HG03097 (cell line): ENCODE measurements at regions not wholly inside any gene's neighbourhood (a gene's known extent, or its start where the extent isn't known, plus 50 kb on each side); places are given as distances from the start of the nearest gene placed in this dataset.
A peak's percentile ranks its signal among the peaks of the same experiment; 100 is the strongest.
"Not testable (repeated sequence)": the region's sequence is repeated elsewhere in the genome, so short reads cannot be mapped to it uniquely, and the experiment has no call there.

ENCODE experiments used
- ATAC-seq: cut with Tn5 transposase; IDR thresholded peaks from one replicate; pipeline ENCODE4 v1.9.1; 2021; ENCODE audit not compliant: unreplicated experiment, low FRiP score

DNA sequence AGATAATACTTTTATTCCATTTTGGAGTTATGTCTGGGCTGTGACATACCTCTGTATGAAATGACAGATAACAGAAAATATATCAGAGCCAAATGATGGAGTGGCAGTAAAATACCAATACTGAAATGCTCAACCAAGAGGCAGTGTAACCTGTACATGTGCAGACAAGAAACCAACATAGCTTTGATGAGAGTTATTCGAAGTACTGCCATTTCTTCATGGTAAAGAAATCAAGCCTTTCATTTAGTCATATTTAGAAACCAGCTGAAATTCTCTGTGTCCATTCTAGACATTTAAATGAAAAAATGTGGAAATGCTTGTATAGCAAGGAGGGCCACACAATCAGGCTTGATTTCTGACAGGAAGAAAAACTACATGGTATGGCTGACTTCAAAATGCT, 127.1 kb upstream of the PTPRZ1 start:
- no peak for ATAC-seq

- ATAC-seq: no peak
Observed at GRCh38 chr7:121744877-121745276, 128.1 kb upstream of the PTPRZ1 start.

DNA sequence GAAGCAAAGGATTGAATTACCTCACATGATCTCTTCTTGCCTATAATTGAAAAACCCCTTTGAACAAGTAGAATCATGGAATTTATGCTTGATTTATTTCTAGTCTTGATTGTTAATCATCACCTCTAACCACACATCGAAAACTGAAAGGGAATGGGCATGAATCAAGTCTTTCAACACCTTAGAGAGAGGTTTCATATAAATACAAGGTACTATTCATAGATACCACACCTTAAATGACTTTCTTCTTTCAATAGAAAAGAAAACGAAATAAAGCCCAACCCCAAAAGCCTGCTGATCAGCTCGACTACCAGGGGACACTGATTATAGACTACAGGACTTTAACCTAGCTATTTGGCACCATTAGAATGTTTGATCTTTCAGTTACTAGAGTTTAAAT, 128.6 kb upstream of the PTPRZ1 start:
- ATAC-seq: peak; percentile 67

GRCh38 chr7:121741896-121742295, 131.1 kb upstream of the PTPRZ1 start:
- no peak for ATAC-seq

DNA sequence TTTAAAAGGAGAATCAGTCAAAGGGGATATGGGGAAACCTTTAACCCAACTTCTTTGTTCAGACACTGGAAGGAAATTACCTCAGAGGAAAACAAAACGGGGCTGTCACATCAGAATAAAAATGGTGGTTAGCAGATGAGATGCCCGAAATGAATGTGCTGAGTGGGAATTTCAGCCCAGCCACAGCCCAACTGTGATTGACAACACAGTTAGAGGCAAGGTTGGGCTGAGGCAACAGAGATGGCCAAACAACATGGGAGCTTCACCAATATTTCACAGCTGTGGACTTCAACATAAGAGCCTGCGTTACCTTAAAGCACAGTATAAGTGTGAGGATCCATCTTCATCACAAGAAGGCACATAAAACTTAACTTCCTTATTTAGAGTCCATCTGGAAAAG, 133.5 kb upstream of the PTPRZ1 start:
- no peak for ATAC-seq

- no peak for ATAC-seq
Observed at GRCh38 chr7:121730869-121731268, 142.1 kb upstream of the PTPRZ1 start.

- ATAC-seq: no peak
Observed at GRCh38 chr7:121714559-121715303, 158.2 kb upstream of the PTPRZ1 start.

DNA sequence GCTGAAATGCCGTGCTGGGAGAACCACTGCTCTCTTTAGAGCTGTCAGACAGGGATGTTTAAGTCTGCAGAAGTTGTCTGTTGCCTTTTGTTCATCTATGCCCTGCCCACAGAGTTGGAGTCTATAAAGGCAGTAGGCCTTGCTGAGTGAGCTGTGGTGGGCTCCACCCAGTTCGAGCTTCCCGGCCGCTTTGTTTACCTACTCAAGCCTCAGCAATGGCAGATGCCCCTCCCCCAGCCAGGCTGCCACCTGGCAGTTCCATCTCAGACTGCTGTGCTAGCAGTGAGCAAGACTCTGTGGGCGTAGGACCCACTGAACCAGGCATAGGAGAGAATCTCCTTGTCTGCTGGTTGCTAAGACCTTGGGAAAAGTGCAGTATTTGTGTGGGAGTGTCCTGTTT, 160.0 kb upstream of the PTPRZ1 start:
- not testable (repeated sequence) for ATAC-seq

DNA sequence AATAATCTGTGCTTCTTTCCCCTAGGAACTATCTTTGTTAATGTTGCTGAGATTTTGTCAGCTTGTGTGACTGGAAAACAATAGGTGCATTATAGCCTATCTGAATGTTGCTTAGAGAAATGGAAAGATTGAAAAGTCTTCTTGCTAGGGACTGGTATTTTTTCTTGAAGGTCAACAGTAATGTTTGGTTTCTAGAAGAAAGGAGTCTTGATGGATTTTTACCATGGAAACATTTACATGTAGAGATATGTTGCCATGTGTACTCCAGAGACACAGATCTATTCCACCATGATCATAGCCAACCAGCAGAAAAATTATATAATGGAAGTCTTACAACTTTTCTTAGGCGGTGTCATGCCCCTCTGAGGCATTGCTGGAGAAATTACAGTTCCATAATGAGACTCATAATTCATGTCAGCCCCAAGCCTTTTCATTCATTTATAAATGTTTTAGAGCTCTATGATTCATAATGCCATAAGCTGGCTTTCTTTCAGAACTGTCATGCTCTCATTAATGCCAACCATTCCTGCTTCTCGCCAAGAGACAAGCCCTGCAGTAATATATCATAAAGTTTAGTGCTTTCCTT, 175.1 kb upstream of the PTPRZ1 start:
- ATAC-seq: no peak

- ATAC-seq: no peak
Observed at GRCh38 chr7:121696954-121697353, 176.0 kb upstream of the PTPRZ1 start.

GRCh38 chr7:121689749-121690148, 183.2 kb upstream of the PTPRZ1 start:
- ATAC-seq: no peak

- ATAC-seq: no peak
Observed at GRCh38 chr7:121681700-121682099, 191.3 kb upstream of the PTPRZ1 start.

DNA sequence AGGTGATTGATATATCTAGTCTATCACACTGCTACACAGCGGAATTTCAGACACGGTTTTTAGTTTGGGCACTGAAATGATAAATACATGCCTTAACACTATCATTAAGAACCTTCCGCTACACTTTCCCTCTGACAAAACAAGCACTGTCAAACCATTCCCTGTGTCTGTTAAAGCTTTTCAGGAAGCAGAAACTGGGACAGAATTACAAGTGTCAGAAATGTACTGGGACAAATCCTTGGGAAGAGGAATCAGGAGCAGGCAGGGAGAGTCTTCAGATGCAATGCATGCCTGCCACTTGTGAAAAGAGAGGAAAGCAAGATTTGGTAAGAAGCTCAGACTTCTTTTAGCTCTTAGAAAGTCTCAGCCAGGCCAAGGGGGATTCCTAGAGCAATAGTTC, 196.8 kb upstream of the PTPRZ1 start:
- ATAC-seq: no peak

DNA sequence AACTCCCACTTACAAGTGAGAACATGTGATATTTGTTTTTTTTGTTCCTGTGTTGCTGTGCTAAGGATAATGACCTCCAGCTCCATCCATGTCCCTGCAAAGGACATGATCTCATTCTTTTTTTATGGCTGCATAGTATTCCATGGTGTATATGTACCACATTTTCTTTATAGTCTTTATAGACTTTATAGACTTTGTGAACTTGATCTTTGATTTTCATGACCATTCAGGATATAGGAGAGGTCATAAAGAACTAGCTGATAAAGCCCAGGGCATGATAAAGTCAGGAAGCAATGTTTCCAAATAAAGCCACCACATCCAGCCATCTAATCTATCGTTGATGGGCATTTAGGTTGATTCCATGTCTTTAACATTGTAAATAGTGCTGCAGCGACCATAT, 198.5 kb upstream of the PTPRZ1 start:
- ATAC-seq: not testable (repeated sequence)

- ATAC-seq: no peak
Observed at GRCh38 chr7:121669144-121669543, 203.8 kb upstream of the PTPRZ1 start.

- no peak for ATAC-seq
Observed at GRCh38 chr7:121666306-121666705, 206.7 kb upstream of the PTPRZ1 start.

- ATAC-seq: no peak
Observed at GRCh38 chr7:121643320-121643719, 229.6 kb upstream of the PTPRZ1 start.

DNA sequence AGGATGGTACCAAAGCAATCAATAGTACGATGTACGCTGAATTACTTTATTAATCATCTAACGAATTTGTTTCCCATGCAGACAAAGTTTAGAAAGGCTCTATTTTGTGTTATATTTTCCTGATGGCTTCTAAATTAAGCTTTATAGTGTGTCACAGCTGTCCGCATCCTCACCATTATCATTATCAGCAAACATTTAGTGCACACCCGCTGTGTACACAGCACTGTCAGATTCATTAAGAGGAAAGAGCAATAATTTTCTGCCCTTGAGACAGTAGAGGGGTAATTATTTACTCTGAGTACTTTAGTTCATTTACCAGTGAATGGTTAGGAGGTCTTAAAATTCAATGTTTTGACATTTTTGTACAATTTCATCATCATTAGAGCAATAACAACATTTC, 233.3 kb upstream of the PTPRZ1 start:
- no peak for ATAC-seq

GRCh38 chr7:121638286-121638685, 234.7 kb upstream of the PTPRZ1 start:
- ATAC-seq: no peak

GRCh38 chr7:121634356-121634755, 238.2 kb upstream of the FAM3C start:
- no peak for ATAC-seq

- no peak for ATAC-seq
Observed at GRCh38 chr7:121633186-121633585, 237.1 kb upstream of the FAM3C start.

DNA sequence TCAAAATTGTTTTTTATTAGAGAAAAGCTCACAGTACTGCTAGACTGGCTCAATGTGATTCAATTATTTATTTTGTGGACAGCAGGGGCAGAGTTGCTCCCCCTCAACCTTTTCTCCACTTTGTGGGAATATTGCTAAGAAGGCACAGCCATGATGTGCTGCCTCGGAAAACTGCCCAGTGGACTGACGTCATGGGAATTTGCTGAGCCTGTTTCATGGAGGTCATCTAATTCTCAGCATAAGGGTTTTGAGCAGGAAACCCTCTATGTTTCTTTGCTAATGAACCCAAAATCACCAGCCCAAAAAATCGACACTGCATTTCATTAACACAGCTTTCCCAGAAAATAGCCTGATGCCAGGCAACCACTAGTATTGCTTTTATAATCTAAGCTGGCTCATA, 228.8 kb upstream of the FAM3C start:
- no peak for ATAC-seq
